Endodermal cell (in vitro differentiated cells): ENCODE measurements at regions not wholly inside any gene's neighbourhood (a gene's known extent, or its start where the extent isn't known, plus 50 kb on each side); places are given as distances from the start of the nearest gene placed in this dataset.

Experiments
- DNase-seq: peaks from one replicate; pipeline ENCODE4 v3.0.0-alpha.2; 2017
- H3K27ac ChIP-seq: 2 replicates; pipeline ENCODE4 v1.5.1; 2013; ENCODE audit warnings: mild to moderate bottlenecking, low read depth, low read length, moderate library complexity
- H3K27me3 ChIP-seq: 2 replicates; pipeline ENCODE4 v1.6.1; 2013; ENCODE audit warnings: mild to moderate bottlenecking, low read length, moderate library complexity; ENCODE audit not compliant: insufficient read depth, control insufficient read depth, poor library complexity, severe bottlenecking
- H3K36me3 ChIP-seq: 2 replicates; pipeline ENCODE4 v1.7.0; 2013; ENCODE audit warnings: mild to moderate bottlenecking, low read length, moderate library complexity; ENCODE audit not compliant: control insufficient read depth, insufficient read depth
- H3K4me1 ChIP-seq: one replicate; pipeline ENCODE4 v1.7.0; 2013; ENCODE audit warnings: low read length; ENCODE audit not compliant: control insufficient read depth, insufficient read depth
- H3K4me3 ChIP-seq: 2 replicates; pipeline ENCODE4 v1.5.1; 2013; ENCODE audit warnings: mild to moderate bottlenecking, low read length, moderate library complexity
- H3K9ac ChIP-seq: 2 replicates; pipeline ENCODE4 v1.6.1; 2013; ENCODE audit warnings: mild to moderate bottlenecking, low read length, moderate library complexity; ENCODE audit not compliant: poor library complexity, severe bottlenecking; ENCODE audit errors: extremely low read depth
- H3K9me3 ChIP-seq: 2 replicates; pipeline ENCODE4 v1.6.1; 2013; ENCODE audit warnings: mild to moderate bottlenecking, low read length, moderate library complexity; ENCODE audit not compliant: control insufficient read depth
- H3K27ac Mint-ChIP-seq: 2 replicates; pipeline ENCODE4 v1.8.0; 2020; ENCODE audit warnings: mixed read lengths
- H3K27me3 Mint-ChIP-seq: 2 replicates; pipeline ENCODE4 v1.8.0; 2021; ENCODE audit warnings: mild to moderate bottlenecking, mixed read lengths; ENCODE audit not compliant: insufficient read depth
- H3K36me3 Mint-ChIP-seq: 2 replicates; pipeline ENCODE4 v1.8.0; 2020; ENCODE audit warnings: low read depth, mixed read lengths
- H3K4me1 Mint-ChIP-seq: 2 replicates; pipeline ENCODE4 v1.8.0; 2020; ENCODE audit warnings: mixed read lengths
- H3K4me3 Mint-ChIP-seq: 2 replicates; pipeline ENCODE4 v1.8.0; 2020; ENCODE audit warnings: mild to moderate bottlenecking, moderate library complexity, mixed read lengths
- H3K9me3 Mint-ChIP-seq: 2 replicates; pipeline ENCODE4 v1.8.0; 2020; ENCODE audit warnings: mild to moderate bottlenecking, mixed read lengths
- CTCF ChIP-seq: fragments of 200-600 bp; sonication (generic); conservative IDR thresholded peaks from 2 replicates; pipeline ENCODE4 v1.5.0; 2021; ENCODE audit warnings: antibody characterized with exemption, mild to moderate bottlenecking
- WGBS, 2 experiments: methylation state at CpG; one replicate each; pipeline versions ENCODE4 v1.1.5 to v1.1.7; 2013; ENCODE audit warnings: missing lambda C conversion rate in 2 of 2, mixed read lengths in 1 of 2; ENCODE audit not compliant: insufficient coverage in 1 of 2, insufficient read length in 1 of 2; 5-methylcytosine and 5-hydroxymethylcytosine counted together

- Histone ChIP-seq H3K4me1 (no peaks in the 10 kb centered on the region), H3K27me3 (no peaks in the 10 kb centered on the region), H3K9me3 (no peaks in the 10 kb centered on the region), H3K27ac (no peak overlapping the region), H3K9ac (no peak overlapping the region), H3K4me3 (no peak overlapping the region), H3K36me3 (no peaks in the 10 kb centered on the region)
- TF ChIP-seq CTCF, result no peak
- DNase-seq, result no peak
- Mint-ChIP-seq H3K27me3 (peaks cover 2% of the 10 kb centered on the region), H3K9me3 (no peaks in the 10 kb centered on the region), H3K4me1 (peaks cover 19% of the 10 kb centered on the region), H3K4me3 (no peak overlapping the region), H3K36me3 (no peaks in the 10 kb centered on the region), H3K27ac (no peak overlapping the region)
- 87% methylated on average over 3 of the region's 3 CpGs; no CpG with 5 or more reads in 1 of the 2 experiments for WGBS, 2 experiments
Measured at GRCh38 chr4:32994981-32995881, 2275.1 kb downstream of the PCDH7 start.

GRCh38 chr4:33013282-33013681 is 2293.1 kb downstream of the PCDH7 start:
- no peak overlapping the region for H3K27ac Mint-ChIP-seq
- 100% methylated on average over 1 of the region's 2 CpGs; no CpG with 5 or more reads in 1 of the 2 experiments for WGBS, 2 experiments
- H3K27me3 Mint-ChIP-seq, result no peaks in the 10 kb centered on the region

GRCh38 chr4:33025236-33025635 is 2305.1 kb downstream of the PCDH7 start:
- no peak for TF ChIP-seq CTCF
- DNase-seq, result no peak
- no peaks in the 10 kb centered on the region for H3K27me3 Mint-ChIP-seq
- no peaks in the 10 kb centered on the region for H3K9me3 ChIP-seq
- no peaks in the 10 kb centered on the region for H3K36me3 ChIP-seq
- 90 to 100% methylated on average over 1 to 2 of the region's 2 CpGs for WGBS, 2 experiments
- H3K4me1 Mint-ChIP-seq, result no peaks in the 10 kb centered on the region
- H3K4me3 Mint-ChIP-seq, result no peak overlapping the region
- no peaks in the 10 kb centered on the region for H3K4me1 ChIP-seq
- H3K27me3 ChIP-seq, result no peaks in the 10 kb centered on the region
- H3K27ac ChIP-seq, result no peak overlapping the region
- H3K4me3 ChIP-seq, result no peak overlapping the region
- H3K27ac Mint-ChIP-seq, result no peak overlapping the region
- H3K36me3 Mint-ChIP-seq, result no peaks in the 10 kb centered on the region
- H3K9me3 Mint-ChIP-seq, result no peaks in the 10 kb centered on the region
- no peak overlapping the region for H3K9ac ChIP-seq

More at GRCh38 chr4:33013282-33013681, 2293.1 kb downstream of the PCDH7 start:
- Histone ChIP-seq H3K36me3 (no peaks in the 10 kb centered on the region), H3K4me3 (no peak overlapping the region), H3K4me1 (no peaks in the 10 kb centered on the region), H3K27ac (no peak overlapping the region), H3K27me3 (no peaks in the 10 kb centered on the region), H3K9ac (no peak overlapping the region), H3K9me3 (no peaks in the 10 kb centered on the region)
- Mint-ChIP-seq H3K9me3 (no peaks in the 10 kb centered on the region), H3K36me3 (no peaks in the 10 kb centered on the region), H3K4me3 (no peak overlapping the region), H3K4me1 (no peaks in the 10 kb centered on the region)
- DNase-seq, result no peak
- TF ChIP-seq CTCF, result no peak
